NT2/D1 (cell line): ENCODE measurements at regions not wholly inside any gene's neighbourhood (a gene's known extent, or its start where the extent isn't known, plus 50 kb on each side); places are given as distances from the start of the nearest gene placed in this dataset.

ENCODE experiments used
- DNase-seq: peaks from one replicate; pipeline ENCODE4 v3.0.0-alpha.2; 2011; ENCODE audit warnings: low read depth, low spot score
- H3K27me3 ChIP-seq: 2 replicates; pipeline ENCODE4 v1.6.0; 2011; ENCODE audit warnings: mild to moderate bottlenecking; ENCODE audit not compliant: insufficient read length, insufficient read depth
- H3K36me3 ChIP-seq: 2 replicates; pipeline ENCODE4 v1.6.1; 2011; ENCODE audit warnings: mild to moderate bottlenecking, low read length, mixed read lengths; ENCODE audit not compliant: insufficient read depth, insufficient read length
- H3K4me1 ChIP-seq: 2 replicates; pipeline ENCODE4 v1.5.1; 2011; ENCODE audit not compliant: insufficient read depth, insufficient read length
- H3K4me3 ChIP-seq: 2 replicates; pipeline ENCODE4 v1.5.1; 2011; ENCODE audit warnings: low read depth; ENCODE audit not compliant: insufficient read length
- H3K9ac ChIP-seq: 2 replicates; pipeline ENCODE4 v1.6.0; 2011; ENCODE audit warnings: low read depth; ENCODE audit not compliant: insufficient read length
- H3K9me3 ChIP-seq: 2 replicates; pipeline ENCODE4 v1.5.1; 2011; ENCODE audit warnings: mild to moderate bottlenecking, low read length; ENCODE audit not compliant: insufficient read depth
- SUZ12 ChIP-seq: IDR thresholded peaks from 2 replicates; pipeline ENCODE4 v1.6.1; 2011; ENCODE audit not compliant: insufficient read length, insufficient read depth; ENCODE audit errors: extremely low read depth
- YY1 ChIP-seq: IDR thresholded peaks from 2 replicates; pipeline ENCODE4 v1.6.1; 2011; ENCODE audit not compliant: insufficient read length, insufficient read depth
- ZNF274 ChIP-seq: IDR thresholded peaks from 2 replicates; pipeline ENCODE4 v1.6.1; 2011; ENCODE audit warnings: mild to moderate bottlenecking, low read depth, low read length

GRCh38 chr13:80548915-80549314 lies 208.0 kb upstream of the SPRY2 start:
- Histone ChIP-seq H3K4me1 (no peaks in the 10 kb centered on the region), H3K9me3 (no peaks in the 10 kb centered on the region), H3K9ac (no peak overlapping the region), H3K4me3 (no peak overlapping the region), H3K27me3 (no peaks in the 10 kb centered on the region), H3K36me3 (no peaks in the 10 kb centered on the region)
- TF ChIP-seq ZNF274 (no peak), YY1 (no peak), SUZ12 (no peak)
- no peak for DNase-seq

DNA sequence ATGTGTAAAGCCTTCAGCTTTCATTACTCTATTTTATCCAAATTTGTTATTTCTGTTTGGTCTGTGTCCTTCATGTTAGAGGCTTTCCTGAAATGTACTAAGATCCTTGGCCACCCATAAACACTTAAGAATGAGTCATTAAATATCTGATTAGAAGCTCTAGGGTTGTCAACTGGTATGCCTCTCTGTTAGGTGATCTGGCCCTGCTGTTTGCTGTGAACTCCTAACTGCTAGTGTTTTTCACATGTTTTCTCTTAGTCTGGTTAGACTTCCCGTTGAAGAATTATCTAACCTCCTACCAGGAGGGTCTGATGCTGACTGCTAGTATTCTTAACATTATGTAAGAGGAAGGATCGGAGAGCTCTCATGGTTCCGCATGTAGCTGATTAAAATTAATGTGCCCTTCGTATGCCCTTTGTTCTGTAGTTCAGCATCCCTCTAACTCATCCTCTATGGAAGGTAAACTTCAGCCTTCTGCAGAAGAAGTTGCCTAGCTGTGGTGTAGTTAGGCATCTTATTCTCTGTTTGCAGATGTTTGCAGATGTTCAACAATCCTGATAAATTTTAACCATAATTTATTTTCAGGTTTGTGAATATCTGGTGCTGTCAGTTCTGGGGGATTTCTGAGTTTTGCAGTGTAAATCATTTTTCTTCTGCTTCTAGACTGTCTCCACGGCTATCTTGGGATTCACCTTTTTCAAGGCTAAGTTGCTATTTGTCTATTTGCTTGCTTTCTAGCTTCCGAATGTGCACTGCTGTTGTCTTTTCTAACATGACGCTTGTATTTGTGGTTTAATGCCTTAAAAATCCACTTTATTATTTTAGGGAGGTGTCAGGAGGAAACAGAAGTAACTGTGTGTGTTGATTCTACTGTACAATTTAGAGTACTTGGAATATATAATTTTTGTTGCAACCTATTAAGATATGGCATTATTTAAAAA lies 207.2 kb upstream of the SPRY2 start:
- H3K4me3 ChIP-seq = no peak overlapping the region
- H3K27me3 ChIP-seq = no peaks in the 10 kb centered on the region
- DNase-seq = no peak
- H3K36me3 ChIP-seq = no peaks in the 10 kb centered on the region
- no peaks in the 10 kb centered on the region for H3K9me3 ChIP-seq
- H3K9ac ChIP-seq = no peak overlapping the region
- no peaks in the 10 kb centered on the region for H3K4me1 ChIP-seq
- no peak for TF ChIP-seq YY1
- no peak for TF ChIP-seq SUZ12
- no peak for TF ChIP-seq ZNF274

DNA sequence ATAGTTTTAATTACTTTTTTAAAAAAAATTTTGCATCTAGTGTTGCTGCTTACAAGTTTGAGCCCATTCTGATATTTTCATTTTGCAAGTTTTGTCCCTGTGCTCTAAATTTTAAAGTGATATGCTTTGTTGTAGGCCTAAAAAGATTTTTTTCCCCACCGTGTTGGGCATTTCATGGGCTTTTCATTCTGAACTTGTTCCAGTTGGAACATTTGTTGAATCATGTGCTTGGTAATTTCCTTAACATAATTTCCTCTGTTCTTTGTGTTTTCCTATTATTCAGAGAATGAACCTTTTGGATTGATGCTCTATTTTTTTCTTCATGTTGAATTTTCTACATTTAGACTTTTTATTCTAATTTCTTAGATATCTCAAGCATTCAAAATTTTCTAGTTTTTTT lies 206.4 kb upstream of the SPRY2 start:
- no peak for TF ChIP-seq ZNF274
- no peak for TF ChIP-seq YY1
- TF ChIP-seq SUZ12 = no peak

DNA sequence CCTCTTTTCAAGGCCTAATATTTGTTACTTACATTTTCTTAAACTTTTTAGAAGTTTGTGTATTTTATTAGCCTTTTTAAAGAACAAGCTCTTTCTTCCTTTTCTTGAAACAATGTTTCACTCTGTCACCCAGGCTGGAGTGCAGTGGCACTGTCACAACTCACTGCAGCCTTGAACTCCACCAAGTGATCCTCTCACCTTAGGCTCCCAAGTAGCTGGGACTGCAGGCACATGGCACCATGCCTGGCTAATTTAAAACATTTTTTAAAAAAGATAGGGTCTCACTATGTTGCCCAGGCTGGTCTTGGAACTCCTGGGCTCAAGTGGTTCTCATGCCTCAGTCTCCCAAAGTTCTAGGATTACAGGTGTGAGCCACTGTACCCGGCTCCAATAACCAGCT lies 192.2 kb upstream of the SPRY2 start:
- no peak for DNase-seq
- no peaks in the 10 kb centered on the region for H3K27me3 ChIP-seq
- no peak overlapping the region for H3K4me3 ChIP-seq
- H3K9ac ChIP-seq = no peak overlapping the region
- no peaks in the 10 kb centered on the region for H3K4me1 ChIP-seq
- H3K9me3 ChIP-seq = no peaks in the 10 kb centered on the region
- TF ChIP-seq SUZ12 = no peak
- TF ChIP-seq YY1 = no peak
- no peak for TF ChIP-seq ZNF274
- no peaks in the 10 kb centered on the region for H3K36me3 ChIP-seq

More for the DNA sequence above, 206.4 kb upstream of the SPRY2 start:
- H3K27me3 ChIP-seq = no peaks in the 10 kb centered on the region
- H3K9me3 ChIP-seq = no peaks in the 10 kb centered on the region
- H3K4me1 ChIP-seq = no peaks in the 10 kb centered on the region
- H3K9ac ChIP-seq = no peak overlapping the region
- no peaks in the 10 kb centered on the region for H3K36me3 ChIP-seq
- DNase-seq = no peak
- no peak overlapping the region for H3K4me3 ChIP-seq

- Histone ChIP-seq H3K9me3 (no peaks in the 10 kb centered on the region), H3K9ac (no peak overlapping the region), H3K4me3 (no peak overlapping the region), H3K4me1 (no peaks in the 10 kb centered on the region), H3K27me3 (no peaks in the 10 kb centered on the region), H3K36me3 (no peaks in the 10 kb centered on the region)
- TF ChIP-seq ZNF274 (no peak), SUZ12 (no peak), YY1 (no peak)
- DNase-seq = no peak
Observed at GRCh38 chr13:80530902-80531301, 190.0 kb upstream of the SPRY2 start.

DNA sequence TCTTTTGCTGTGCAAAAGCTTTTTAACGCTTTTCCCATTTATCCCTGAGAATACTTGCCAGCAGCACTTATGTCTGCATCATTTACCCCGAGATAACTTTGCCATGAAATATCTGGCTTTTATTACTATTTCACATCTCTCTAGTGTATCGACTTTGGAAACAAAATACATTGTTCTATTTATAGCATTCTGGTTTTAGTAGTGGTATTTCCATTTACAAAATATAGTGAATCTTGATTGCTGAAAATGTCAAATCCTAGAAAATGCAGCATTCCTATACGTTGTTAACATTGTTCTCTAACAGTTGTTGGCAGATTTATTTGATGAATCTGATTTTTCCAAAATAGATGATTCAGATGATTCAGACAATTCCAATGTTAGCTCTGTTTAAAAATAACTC lies 189.3 kb upstream of the SPRY2 start:
- no peaks in the 10 kb centered on the region for H3K36me3 ChIP-seq
- H3K4me3 ChIP-seq = no peak overlapping the region
- no peaks in the 10 kb centered on the region for H3K27me3 ChIP-seq
- no peak overlapping the region for H3K9ac ChIP-seq
- H3K9me3 ChIP-seq = no peaks in the 10 kb centered on the region
- H3K4me1 ChIP-seq = no peaks in the 10 kb centered on the region
- no peak for DNase-seq
- TF ChIP-seq YY1 (no peak), SUZ12 (no peak), ZNF274 (no peak)

DNA sequence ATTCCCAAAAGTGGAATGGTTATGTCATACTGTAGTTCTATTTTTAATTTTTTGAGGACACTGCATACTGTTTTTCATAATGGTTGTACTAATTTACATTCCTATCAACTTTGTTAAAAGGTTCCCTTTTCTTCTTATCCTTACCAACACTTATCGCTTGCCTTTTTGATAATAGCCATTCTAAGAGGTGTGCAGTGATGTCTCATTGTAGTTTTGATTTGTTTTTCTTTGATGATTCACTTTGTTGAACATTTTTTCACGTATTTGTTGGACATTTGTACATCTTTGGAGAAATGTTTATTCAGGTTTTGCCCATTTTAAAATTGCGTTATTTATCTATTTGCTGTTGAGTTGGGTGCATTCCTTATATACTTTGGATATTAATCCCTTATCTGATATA lies 188.8 kb upstream of the SPRY2 start:
- H3K27me3 ChIP-seq = no peaks in the 10 kb centered on the region
- H3K9me3 ChIP-seq = no peaks in the 10 kb centered on the region
- no peaks in the 10 kb centered on the region for H3K36me3 ChIP-seq
- DNase-seq = no peak
- no peak overlapping the region for H3K9ac ChIP-seq
- no peak for TF ChIP-seq ZNF274
- no peak for TF ChIP-seq YY1
- no peak for TF ChIP-seq SUZ12
- H3K4me1 ChIP-seq = no peaks in the 10 kb centered on the region
- no peak overlapping the region for H3K4me3 ChIP-seq
